ENCODE measurements at regions not wholly inside any gene's neighbourhood (a gene's known extent, or its start where the extent isn't known, plus 50 kb on each side); places are given as distances from the start of the nearest gene placed in this dataset.
"Not testable (repeated sequence)": the region's sequence is repeated elsewhere in the genome, so short reads cannot be mapped to it uniquely, and the experiment has no call there.

DNA sequence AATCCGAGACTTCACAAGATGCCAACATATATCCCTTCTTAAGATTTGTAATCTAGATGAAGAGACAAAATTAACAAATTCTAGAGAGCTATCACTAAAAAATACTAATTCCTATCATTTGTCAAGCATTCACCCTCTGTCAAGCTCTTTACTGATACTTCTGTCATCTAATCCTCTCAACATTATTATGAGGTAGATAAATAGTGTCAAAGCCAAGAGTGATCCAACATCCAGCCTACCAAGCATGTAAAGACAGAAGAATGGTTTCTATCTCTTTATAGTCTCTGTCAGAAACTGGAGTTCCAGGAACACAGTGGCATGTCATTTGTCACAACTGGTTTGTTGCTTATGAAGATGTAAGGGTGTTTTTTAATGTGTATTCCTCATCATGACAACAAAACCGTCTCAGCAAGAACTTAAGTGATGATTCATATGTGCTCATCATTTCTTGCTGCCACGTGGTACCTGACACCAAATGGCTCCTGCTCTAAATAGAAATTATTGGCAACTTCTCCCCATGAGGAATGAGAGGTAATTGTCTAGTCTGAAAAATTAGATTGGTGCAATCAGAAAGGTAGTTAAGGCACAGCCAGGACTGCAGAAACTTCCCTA lies 196.8 kb downstream of the TOX3 start:
- no peak overlapping the region for H3K4me3 Mint-ChIP-seq
- H3K9me3 Mint-ChIP-seq = peaks cover 11% of the 10 kb centered on the region
- no peak overlapping the region for H3K27ac Mint-ChIP-seq
- intact Hi-C loops (cut with micrococcal nuclease) = no loop called here
- no peaks in the 10 kb centered on the region for H3K27me3 Mint-ChIP-seq
- no peaks in the 10 kb centered on the region for H3K4me1 Mint-ChIP-seq (ENCODE audit: low read depth)
- no peaks in the 10 kb centered on the region for H3K36me3 Mint-ChIP-seq (ENCODE audit: low read depth)

DNA sequence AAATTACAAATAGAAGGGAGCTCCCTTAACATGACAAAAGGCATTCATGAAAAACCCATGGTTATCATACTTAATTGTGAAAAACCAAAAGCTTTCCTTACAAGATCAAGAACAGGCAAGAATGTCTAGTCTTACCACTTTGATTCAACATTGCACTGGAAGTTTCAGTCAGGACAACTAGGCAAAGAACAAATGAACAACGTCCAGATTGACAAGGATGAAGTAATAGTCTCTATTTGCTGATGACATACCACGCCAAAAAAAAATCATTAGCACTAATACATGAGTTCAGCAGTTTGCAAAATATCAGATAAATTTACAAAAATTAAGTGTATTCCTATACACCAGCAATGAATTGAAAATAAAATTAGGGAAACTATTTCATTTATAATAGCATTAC lies 200.2 kb downstream of the TOX3 start:
- Mint-ChIP-seq H3K4me3 (no peak overlapping the region), H3K9me3 (no peaks in the 10 kb centered on the region)
- intact Hi-C loops (cut with micrococcal nuclease) = loop anchor here (10.0 kb wide), 1 partner anchor 62 kb away; no protein-coding TSS in a partner anchor

DNA sequence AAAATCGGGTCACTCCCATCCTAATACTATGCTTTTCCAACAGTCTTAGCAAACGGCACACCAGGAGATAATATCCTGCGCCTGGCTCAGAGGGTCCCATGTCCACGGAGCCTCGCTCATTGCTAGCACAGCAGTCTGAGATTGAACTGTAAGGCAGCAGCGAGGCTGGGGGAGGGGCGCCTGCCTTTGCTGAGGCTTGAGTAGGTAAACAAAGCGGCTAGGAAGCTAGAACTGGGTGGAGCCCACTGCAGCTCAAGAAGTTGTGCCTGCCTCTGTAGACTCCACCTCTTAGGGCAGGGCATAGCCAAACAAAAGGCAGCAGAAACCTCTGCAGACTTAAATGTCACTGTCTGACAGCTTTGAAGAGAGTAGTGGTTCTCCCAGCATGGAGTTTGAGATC lies 213.3 kb downstream of the TOX3 start:
- H3K36me3 Mint-ChIP-seq (ENCODE audit: low read depth); H3K27ac Mint-ChIP-seq; H3K4me1 Mint-ChIP-seq (ENCODE audit: low read depth): not testable (repeated sequence)

More for the DNA sequence above, 200.2 kb downstream of the TOX3 start:
- Mint-ChIP-seq H3K27me3 (no peaks in the 10 kb centered on the region), H3K4me1 (ENCODE audit: low read depth) (no peaks in the 10 kb centered on the region), H3K36me3 (ENCODE audit: low read depth) (no peaks in the 10 kb centered on the region), H3K27ac (no peak overlapping the region)

DNA sequence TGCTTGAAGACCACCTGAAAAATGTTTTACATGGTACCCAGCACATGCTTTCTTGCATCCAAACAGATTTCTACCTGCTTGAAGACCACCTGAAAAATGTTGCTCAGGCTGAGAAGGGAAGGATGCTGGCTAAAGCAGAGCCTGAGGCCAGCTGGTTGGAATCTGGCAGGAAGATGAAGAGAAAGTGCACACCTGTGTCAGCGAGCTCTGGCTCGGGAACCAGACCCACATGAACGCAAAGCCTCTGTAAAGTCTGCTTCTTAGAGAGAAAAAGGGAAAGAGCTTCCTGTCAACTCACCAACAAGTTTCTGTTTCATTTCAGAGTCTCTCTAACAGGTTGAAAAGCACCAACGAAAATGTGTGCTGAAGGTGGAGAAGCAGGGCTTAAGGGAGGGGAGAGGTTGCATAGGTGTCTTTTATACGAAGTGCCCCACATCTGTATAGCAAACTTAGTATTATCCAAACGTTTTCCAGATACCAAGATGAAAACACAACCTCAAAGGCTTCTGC lies 226.0 kb downstream of the TOX3 start:
- Mint-ChIP-seq H3K27ac (no peak overlapping the region), H3K27me3 (no peaks in the 10 kb centered on the region), H3K36me3 (ENCODE audit: low read depth) (no peaks in the 10 kb centered on the region), H3K9me3 (peaks cover 19% of the 10 kb centered on the region), H3K4me3 (no peak overlapping the region), H3K4me1 (ENCODE audit: low read depth) (no peaks in the 10 kb centered on the region)
- intact Hi-C loops (cut with micrococcal nuclease) = no loop called here

More for the DNA sequence above, 213.3 kb downstream of the TOX3 start:
- H3K9me3 Mint-ChIP-seq = peaks cover 53% of the 10 kb centered on the region
- intact Hi-C loops (cut with micrococcal nuclease); H3K4me3 Mint-ChIP-seq; H3K27me3 Mint-ChIP-seq: not testable (repeated sequence)

DNA sequence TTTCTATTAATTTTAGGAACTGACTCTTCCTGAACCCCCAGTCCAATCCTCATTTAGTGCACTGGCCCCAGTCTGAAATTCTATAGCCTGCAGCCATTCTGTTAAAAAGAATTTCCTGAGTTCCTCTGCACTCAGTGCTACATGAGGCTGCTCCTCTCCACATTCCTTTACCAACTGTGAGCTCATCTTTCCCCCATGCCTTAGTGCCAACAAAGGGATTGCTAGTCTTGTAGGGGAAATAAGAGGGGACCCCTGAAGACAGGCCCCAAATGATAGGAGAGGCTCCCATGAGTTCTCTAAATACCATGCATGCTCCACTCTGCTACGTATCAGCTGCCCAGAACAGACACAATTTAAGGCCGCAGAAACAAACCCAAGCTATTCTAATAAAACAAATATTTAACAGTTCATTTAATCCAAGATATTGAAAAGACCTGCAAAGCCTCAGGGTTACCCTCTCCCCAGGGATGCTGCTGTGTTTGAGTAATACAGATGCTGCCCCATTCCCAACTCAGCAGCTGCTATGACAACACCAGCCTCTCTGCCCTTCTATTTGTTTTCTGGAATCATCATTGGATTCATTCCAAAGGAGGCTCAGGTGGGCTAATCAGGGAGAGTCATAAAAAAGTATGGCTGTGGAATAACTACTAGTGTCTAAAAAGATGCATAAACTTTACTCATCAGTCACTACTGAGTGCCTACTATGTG lies 228.5 kb downstream of the TOX3 start:
- Mint-ChIP-seq H3K27ac (no peak overlapping the region), H3K27me3 (no peaks in the 10 kb centered on the region), H3K4me1 (ENCODE audit: low read depth) (no peaks in the 10 kb centered on the region), H3K36me3 (ENCODE audit: low read depth) (no peaks in the 10 kb centered on the region), H3K4me3 (no peak overlapping the region), H3K9me3 (peaks cover 34% of the 10 kb centered on the region)
- intact Hi-C loops (cut with micrococcal nuclease) = no loop called here

DNA sequence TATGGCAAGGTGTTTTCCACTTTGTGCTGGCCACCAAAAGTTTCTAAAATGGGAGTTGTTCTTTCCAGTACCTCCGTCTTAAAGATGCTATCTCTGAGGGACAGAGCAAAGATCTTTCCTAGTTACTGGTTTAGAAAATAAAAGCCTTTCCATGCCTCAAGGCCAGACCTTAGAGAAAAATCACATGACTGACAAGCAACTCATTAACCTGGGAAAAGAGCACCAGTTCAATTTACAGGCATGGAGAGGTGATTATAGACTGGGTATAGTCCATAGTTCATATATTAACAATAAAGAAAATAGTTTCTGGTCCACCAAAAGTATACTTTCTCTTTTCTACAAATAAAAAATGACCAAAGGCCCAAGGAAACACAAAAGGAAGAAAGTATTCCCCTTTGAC lies 230.7 kb downstream of the TOX3 start:
- Mint-ChIP-seq H3K27me3 (no peaks in the 10 kb centered on the region), H3K9me3 (peaks cover 34% of the 10 kb centered on the region), H3K4me1 (ENCODE audit: low read depth) (no peaks in the 10 kb centered on the region), H3K4me3 (no peak overlapping the region), H3K36me3 (ENCODE audit: low read depth) (no peaks in the 10 kb centered on the region), H3K27ac (no peak overlapping the region)
- intact Hi-C loops (cut with micrococcal nuclease) = no loop called here

DNA sequence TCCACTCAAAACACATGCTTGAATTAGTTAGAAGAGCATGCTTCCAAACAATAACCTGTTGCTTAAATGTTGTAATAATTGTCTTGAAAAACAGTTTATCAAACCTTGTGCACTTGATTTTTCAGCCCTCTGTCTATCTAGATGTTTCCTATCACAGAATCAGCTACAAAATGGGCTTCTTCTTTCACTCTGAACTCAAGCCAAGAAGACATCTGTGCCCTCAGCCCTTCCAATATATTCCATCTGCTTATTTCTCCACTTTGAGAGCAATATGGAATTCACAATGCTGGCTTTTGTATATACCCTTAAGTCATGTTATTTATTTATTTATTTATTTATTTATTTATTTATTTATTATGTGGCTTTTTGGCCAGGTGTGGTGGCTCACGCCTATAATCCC lies 234.2 kb downstream of the TOX3 start:
- no peak overlapping the region for H3K27ac Mint-ChIP-seq
- H3K4me1 Mint-ChIP-seq (ENCODE audit: low read depth) = no peaks in the 10 kb centered on the region
- H3K4me3 Mint-ChIP-seq = no peak overlapping the region
- H3K9me3 Mint-ChIP-seq = peaks cover 15% of the 10 kb centered on the region
- no peaks in the 10 kb centered on the region for H3K27me3 Mint-ChIP-seq
- intact Hi-C loops (cut with micrococcal nuclease) = no loop called here
- no peaks in the 10 kb centered on the region for H3K36me3 Mint-ChIP-seq (ENCODE audit: low read depth)

DNA sequence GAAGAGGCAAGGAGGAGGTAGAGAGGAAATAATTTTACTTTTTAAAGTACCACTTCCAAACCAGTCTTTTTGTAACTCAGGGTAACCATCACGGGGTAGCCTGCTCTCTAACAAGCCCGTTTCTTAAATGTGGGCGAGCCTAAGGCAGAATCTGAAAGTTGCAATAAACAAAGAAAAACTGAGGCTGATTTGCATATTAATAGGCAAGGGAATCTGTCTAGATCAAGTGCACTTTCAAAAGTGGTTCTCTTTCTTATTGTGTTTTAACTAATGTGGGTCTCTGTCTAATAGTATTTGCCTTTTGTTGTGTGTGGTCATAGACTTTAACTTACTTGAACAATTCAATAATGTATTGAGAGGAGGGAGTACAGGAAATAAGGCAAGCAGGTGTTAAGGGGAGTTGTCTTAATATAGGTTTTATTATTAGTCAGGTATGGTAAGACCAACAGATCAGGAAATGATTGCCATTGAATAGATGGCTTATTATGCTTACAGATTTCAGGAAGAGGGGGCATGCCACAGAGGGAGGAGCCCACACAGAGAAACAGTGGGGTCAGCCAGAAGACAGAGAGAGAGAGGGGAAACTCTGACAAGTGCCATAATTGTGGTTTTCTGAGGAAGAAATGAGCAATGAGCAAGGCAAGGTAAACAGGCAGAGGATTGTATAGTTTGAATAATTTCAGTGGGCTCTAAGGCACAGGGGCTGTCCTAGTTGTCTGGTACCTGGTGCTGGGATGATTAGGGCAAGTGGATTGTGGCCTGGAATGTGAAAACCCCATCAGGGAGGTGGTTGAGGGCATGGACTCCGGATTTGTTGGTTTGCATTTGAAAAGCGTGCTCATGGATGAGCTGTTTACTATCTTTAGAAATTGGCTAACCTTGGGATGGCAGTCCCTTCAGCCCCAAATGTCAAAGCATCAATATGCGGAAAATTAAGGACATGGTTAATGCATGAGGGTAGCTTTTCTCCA lies 237.2 kb downstream of the TOX3 start:
- intact Hi-C loops (cut with micrococcal nuclease) = no loop called here
- Mint-ChIP-seq H3K27ac (no peak overlapping the region), H3K36me3 (ENCODE audit: low read depth) (no peaks in the 10 kb centered on the region), H3K9me3 (peaks cover 10% of the 10 kb centered on the region), H3K4me3 (no peak overlapping the region), H3K4me1 (ENCODE audit: low read depth) (no peaks in the 10 kb centered on the region), H3K27me3 (no peaks in the 10 kb centered on the region)

DNA sequence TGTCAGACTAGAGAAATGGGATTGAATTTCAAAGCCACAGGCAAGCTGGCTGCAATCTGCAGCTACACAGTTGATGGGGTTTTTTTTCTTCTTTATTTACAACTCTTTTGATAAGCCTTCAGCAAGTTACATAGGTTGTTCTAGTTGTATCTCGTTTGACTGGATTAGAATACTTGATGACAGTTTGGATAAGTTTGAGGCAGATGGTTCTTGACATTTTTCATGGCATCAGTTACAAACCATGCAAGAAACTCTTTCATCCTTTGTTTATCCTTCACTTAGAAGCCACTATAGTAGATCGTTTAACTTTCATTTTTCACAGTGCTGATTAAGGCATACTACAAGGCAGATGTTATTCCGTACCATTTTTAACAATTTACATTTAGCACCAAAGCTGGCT lies 238.9 kb downstream of the TOX3 start:
- Mint-ChIP-seq H3K36me3 (ENCODE audit: low read depth) (no peaks in the 10 kb centered on the region), H3K27me3 (no peaks in the 10 kb centered on the region), H3K27ac (no peak overlapping the region), H3K9me3 (no peaks in the 10 kb centered on the region), H3K4me3 (no peak overlapping the region), H3K4me1 (ENCODE audit: low read depth) (no peaks in the 10 kb centered on the region)
- intact Hi-C loops (cut with micrococcal nuclease) = no loop called here

DNA sequence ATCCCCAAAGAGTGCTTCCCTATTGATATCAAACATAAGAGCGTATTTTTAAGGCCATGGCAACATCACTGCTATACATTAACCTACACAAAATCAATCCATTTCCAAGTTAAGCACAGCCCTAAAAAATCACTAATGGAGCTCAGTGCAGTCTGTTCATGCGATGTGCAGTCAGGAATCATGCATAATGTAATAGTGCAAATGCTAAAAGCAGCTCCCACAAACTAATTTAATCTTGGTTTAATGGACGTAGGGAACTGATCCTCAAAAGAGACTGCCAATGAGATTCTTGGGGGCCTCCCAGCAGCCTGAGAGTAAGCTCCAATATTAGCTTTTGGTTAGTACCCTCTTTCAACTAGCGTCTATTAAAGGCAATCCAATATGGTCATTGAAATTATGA lies 245.9 kb downstream of the TOX3 start:
- no peaks in the 10 kb centered on the region for H3K9me3 Mint-ChIP-seq
- H3K4me3 Mint-ChIP-seq = no peak overlapping the region
- H3K27ac Mint-ChIP-seq = no peak overlapping the region
- H3K36me3 Mint-ChIP-seq (ENCODE audit: low read depth) = no peaks in the 10 kb centered on the region
- no peaks in the 10 kb centered on the region for H3K4me1 Mint-ChIP-seq (ENCODE audit: low read depth)
- H3K27me3 Mint-ChIP-seq = no peaks in the 10 kb centered on the region
- intact Hi-C loops (cut with micrococcal nuclease) = no loop called here

DNA sequence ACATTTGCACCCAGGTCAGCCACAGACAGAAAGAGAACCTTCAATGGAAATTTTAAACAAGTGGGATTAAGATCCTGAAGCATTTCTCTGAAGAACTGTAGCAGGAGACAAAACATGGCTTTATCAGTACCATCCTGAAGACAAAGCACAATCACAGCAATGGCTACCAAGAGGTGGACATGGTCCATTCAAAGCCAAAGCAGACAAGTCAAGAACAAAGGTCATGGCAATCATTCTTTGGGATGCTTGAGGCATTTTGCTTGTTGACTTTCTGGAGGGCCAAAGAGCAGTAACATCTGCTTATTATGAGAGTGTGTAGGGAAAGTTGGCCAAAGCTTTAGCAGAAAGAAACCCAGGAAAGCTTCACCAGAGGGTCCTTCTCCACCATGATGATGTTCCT lies 248.2 kb downstream of the TOX3 start:
- Mint-ChIP-seq H3K9me3 (no peaks in the 10 kb centered on the region), H3K36me3 (ENCODE audit: low read depth) (no peaks in the 10 kb centered on the region)
- intact Hi-C loops (cut with micrococcal nuclease) = no loop called here

DNA sequence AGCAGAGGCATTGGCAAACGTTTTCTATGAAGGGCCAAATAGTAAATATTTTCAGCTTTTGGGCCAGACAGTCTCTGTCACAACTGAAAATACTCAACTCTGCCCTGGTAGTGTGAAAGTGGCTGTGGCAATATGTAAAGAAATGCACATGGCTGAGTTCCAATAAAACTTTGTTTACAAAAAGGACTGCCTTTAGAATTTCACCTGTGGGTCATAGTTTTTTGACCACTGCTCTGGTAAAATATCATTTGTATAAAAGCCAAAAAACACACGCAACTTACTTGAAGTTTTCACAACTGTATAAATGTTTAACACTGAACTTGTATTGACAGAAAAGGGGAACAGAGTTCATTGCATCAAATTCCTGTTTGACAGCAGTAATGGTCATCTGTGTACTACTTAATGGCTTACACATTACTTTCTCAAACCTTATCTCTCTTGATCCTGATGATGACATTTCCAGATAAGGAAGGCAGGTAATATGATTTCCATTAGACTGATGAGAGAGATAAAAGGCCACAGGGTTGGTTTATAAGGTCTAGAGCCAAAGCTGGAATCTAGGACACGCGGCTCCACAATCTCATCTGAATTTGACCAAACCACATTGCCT lies 250.1 kb downstream of the TOX3 start:
- H3K27me3 Mint-ChIP-seq; intact Hi-C loops (cut with micrococcal nuclease); H3K4me1 Mint-ChIP-seq (ENCODE audit: low read depth); H3K9me3 Mint-ChIP-seq; H3K4me3 Mint-ChIP-seq; H3K36me3 Mint-ChIP-seq (ENCODE audit: low read depth); H3K27ac Mint-ChIP-seq: not testable (repeated sequence)

More for the DNA sequence above, 248.2 kb downstream of the TOX3 start:
- Mint-ChIP-seq H3K4me1 (ENCODE audit: low read depth) (no peaks in the 10 kb centered on the region), H3K27me3 (no peaks in the 10 kb centered on the region), H3K4me3 (no peak overlapping the region), H3K27ac (no peak overlapping the region)

DNA sequence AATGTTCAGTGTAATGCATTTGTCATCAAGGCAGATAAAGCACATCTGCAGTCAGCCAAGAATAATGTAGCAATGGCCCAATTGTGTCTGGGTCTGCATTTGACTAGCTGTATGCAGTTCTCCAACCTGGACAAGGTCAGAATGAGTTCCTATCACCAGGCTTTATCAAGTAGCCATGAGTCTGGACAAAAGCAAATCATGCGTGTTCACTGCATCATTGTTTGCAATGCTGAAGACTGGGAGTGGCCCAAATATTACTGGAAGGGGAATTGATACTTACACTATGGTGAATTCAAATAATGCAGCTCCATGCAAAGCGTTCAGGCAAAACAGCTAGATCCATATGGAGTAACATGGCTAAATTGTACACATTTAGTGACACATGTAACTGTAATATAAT lies 250.9 kb downstream of the TOX3 start:
- Mint-ChIP-seq H3K4me1 (ENCODE audit: low read depth) (no peaks in the 10 kb centered on the region), H3K27ac (no peak overlapping the region), H3K9me3 (no peaks in the 10 kb centered on the region), H3K4me3 (no peak overlapping the region), H3K36me3 (ENCODE audit: low read depth) (no peaks in the 10 kb centered on the region), H3K27me3 (no peaks in the 10 kb centered on the region)
- intact Hi-C loops (cut with micrococcal nuclease) = no loop called here

DNA sequence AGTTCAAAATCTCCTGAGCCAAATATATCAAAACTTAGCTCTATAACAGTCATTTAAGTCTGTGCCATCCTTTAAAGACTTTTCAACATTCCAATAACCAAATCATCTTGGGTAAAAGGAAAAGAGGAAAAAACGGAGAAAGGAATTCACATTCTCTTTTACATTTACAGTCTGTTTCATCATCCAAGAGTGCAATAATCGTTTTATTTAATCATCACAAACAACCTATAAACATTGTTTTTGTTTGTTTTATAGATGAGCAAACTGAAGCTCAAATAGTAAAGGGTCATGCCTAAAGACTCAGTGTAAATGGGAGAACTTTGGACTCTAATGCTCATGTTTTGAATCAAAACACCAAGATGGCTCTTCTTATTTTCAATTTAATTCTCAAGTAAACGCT lies 252.3 kb downstream of the TOX3 start:
- Mint-ChIP-seq H3K27ac (no peak overlapping the region), H3K36me3 (ENCODE audit: low read depth) (no peaks in the 10 kb centered on the region), H3K4me3 (no peak overlapping the region), H3K27me3 (no peaks in the 10 kb centered on the region), H3K9me3 (peaks cover 4% of the 10 kb centered on the region), H3K4me1 (ENCODE audit: low read depth) (no peaks in the 10 kb centered on the region)
- intact Hi-C loops (cut with micrococcal nuclease) = no loop called here
